Stomach (tissue), 4 donors: ENCODE measurements at regions not wholly inside any gene's neighbourhood (a gene's known extent, or its start where the extent isn't known, plus 50 kb on each side); places are given as distances from the start of the nearest gene placed in this dataset.

Experiments used
- POLR2A ChIP-seq, 4 donors: fragments of 450-650 bp; IDR thresholded peaks; one replicate each; pipeline ENCODE4 v1.6.1; 2016; ENCODE audit warnings: antibody characterized with exemption in 4 of 4, control low read depth in 2 of 4, mild to moderate bottlenecking in 1 of 4, moderate library complexity in 1 of 4
- POLR2AphosphoS5 ChIP-seq, 3 donors: sonication (generic); formaldehyde crosslinking; IDR thresholded peaks; one replicate each; pipeline ENCODE4 v1.6.1; 2016; ENCODE audit warnings: antibody characterized with exemption in 3 of 3
- TF ChIP-seq, protein P1 (sequence below), 7 experiments: fragments of 450-650 bp in 4 of 7; fragments of 200-600 bp in 3 of 7; sonication (generic) in 3 of 7; IDR thresholded peaks; one replicate each; pipeline ENCODE4 v1.5.1; 2016 to 2019; ENCODE audit warnings: antibody characterized with exemption in 7 of 7, control low read depth in 2 of 7, mild to moderate bottlenecking in 1 of 7

DNA sequence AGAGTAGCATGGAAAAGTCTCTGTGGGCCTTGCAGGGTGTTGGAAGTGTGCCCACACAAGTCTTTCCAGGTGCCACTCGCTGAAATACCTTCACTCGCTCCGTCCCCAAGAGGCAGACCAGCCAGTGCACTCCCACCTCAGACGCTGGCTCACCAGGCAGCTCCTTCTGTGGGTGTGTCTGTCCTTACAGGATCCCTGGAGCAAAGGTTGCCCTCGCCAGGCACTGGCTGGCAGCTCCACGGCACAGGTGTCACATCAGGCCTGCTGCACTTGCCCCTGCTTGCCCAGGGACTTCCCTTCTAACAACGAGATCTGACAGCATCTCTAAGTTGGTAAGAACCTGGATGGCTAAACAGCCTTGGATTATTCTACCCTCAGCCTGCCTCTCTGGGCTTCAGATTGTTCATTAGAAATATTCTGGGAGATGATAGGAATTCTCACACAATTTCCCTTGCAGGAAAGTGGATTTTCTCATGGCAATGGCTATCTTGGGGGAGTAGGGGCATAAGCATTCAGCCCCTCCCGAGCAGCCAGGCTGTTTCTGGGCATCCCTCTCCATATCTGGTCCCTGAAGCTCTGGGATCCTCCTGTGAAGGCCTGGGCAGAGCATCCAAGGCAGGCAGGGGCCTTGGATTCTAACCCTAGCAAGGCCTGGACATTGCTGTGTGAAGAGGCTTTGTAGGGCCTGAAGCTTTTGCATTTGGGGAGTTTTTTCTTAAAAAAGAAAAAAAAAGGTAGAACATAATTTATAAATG lies 262.1 kb downstream of the MYCN start:
- TF ChIP-seq, protein P1, sequence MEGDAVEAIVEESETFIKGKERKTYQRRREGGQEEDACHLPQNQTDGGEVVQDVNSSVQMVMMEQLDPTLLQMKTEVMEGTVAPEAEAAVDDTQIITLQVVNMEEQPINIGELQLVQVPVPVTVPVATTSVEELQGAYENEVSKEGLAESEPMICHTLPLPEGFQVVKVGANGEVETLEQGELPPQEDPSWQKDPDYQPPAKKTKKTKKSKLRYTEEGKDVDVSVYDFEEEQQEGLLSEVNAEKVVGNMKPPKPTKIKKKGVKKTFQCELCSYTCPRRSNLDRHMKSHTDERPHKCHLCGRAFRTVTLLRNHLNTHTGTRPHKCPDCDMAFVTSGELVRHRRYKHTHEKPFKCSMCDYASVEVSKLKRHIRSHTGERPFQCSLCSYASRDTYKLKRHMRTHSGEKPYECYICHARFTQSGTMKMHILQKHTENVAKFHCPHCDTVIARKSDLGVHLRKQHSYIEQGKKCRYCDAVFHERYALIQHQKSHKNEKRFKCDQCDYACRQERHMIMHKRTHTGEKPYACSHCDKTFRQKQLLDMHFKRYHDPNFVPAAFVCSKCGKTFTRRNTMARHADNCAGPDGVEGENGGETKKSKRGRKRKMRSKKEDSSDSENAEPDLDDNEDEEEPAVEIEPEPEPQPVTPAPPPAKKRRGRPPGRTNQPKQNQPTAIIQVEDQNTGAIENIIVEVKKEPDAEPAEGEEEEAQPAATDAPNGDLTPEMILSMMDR (IDR thresholded peaks at IDR 0.05): no peak
- no peak for TF ChIP-seq POLR2A (IDR thresholded peaks at IDR 0.05)
- peak in 1 of 3 donors; percentile 21 for TF ChIP-seq POLR2AphosphoS5 (IDR thresholded peaks at IDR 0.05)
